ENCODE measurements at regions not wholly inside any gene's neighbourhood (a gene's known extent, or its start where the extent isn't known, plus 50 kb on each side); places are given as distances from the start of the nearest gene placed in this dataset.

DNA sequence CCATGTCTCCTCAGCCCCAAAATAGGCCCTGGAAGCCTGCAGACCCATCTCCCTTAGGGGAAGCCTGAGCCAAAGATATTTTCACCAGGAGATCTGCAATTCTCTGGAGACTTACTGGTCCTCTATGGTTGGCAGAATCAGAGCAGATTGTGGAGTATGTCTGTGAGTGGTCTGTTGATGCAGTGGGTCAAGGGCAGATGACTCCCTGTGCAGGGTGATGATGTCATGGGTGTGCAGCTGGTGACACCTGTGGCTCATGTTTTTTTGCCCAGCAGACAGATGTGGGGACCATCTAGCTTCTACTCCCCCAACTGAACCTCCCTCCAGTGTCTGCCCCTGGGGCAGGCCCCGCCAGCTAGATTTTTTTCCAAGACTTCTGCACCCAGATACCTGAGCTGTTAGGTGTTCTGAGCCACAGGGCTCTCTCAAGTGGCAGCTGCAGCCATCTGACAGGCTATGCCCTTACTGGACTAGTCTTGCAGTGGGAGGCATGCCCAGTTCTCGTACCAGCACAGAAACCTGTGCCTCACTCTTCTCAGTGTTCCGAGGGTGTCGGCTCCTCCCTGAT is 558.7 kb upstream of the LRRTM1 start:
- DNase-seq (ENCODE audit: low read depth), result no peak

DNA sequence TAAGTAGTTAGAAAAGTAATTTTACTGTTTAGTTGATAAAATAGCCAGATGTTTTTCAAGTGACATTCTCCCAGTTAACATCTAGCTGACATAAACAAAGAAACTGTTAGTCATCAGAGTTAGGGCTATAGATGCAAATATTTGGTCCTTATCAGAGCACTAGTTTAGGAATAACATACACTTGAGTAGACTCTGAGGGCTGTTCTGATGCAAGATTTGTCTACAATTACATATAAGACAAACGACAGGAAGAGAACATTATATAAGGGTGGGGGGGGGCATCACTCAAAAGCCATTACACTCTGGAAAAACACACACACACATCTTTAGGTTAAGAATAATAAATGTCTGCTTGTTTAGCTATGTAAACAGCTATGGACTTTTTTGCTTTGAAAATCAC is 554.4 kb upstream of the LRRTM1 start:
- DNase-seq (ENCODE audit: low read depth), result no peak

DNA sequence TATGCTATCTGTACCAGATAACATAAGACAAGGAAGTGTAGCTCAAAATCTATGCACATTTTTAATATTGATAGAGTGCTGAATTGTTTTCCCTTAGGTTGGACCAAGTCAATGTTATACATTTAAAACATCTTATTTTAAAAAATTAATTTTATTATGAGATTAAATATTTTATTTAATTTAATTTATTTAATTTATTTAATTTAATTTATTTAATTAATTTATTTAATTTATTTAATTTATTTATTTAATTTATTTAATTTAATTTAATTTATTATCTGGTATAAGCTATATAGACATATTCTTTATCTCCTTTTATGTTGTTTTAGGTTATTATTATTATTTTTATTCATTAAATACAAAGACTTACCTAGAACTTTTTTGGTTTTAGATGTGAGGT is 551.7 kb upstream of the LRRTM1 start:
- DNase-seq (ENCODE audit: low read depth), result no peak

DNA sequence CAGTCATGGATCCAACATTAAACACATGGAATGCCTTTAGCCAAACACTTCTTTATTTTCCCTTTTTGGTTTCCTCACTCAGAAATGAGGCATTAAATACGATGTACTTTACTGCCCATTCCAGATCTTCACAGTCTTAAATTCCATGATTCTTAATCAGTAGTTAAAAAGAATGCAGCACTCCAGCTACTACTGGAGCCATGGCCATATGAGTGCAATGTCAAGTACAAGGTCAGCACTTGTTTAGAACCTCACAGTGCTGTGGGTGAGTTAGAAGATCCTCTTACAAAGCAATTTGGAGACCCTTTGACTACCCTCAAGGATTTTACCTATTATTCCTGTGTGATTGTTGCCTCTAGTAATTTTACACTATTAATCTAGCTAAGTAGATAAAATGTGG is 550.3 kb upstream of the LRRTM1 start:
- DNase-seq (ENCODE audit: low read depth), result no peak

DNA sequence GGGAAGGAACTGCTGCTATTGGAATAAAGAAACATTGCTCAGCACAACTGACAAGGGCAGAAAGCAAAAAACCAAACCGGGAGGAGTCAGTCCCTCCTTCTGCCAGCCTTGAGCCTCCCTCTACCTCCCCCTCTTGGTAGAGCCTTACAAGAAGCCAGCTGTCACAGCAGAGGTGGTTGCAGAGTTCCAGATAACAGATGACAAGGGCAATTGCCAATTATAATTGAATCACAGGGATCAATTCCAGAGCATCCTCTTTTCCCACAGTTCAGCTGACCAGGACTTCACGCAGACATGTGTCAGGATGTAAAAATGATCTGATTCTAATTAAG is 548.2 kb upstream of the LRRTM1 start:
- DNase-seq (ENCODE audit: low read depth), result no peak

DNA sequence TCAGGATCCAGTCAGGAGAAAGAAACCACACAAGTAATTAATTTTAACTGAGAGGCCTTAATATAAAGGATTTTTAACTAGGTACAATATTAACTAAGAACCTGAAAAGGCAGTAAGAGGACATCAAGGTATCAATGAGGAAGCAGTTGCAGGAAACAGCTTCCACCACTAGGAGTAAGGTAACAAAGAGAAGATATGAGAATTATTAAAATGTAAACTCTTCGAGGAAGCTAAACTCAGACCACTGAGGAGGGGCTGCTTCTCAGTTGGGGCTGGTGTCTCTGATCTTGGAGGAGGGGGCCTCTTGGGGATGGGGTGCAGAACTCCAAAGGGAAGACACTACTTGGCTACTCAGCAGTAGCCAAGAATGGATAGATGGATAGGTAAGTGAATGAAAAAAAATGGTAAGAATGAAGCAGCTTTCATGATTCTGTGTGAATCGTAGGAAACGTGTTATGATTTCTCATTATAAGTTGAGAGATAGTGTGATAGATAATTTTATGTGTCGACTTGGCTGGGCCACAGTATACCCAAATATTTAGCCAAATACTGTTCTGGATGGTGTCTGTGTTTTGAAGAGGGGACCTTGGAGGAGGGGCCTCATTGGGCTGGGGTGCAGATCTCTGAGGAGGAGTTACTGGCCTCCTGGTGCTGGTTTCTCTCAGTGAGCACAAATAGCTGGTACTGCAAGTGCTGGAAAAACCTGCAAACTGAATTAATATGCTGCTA is 547.7 kb upstream of the LRRTM1 start:
- DNase-seq (ENCODE audit: low read depth), result no peak

DNA sequence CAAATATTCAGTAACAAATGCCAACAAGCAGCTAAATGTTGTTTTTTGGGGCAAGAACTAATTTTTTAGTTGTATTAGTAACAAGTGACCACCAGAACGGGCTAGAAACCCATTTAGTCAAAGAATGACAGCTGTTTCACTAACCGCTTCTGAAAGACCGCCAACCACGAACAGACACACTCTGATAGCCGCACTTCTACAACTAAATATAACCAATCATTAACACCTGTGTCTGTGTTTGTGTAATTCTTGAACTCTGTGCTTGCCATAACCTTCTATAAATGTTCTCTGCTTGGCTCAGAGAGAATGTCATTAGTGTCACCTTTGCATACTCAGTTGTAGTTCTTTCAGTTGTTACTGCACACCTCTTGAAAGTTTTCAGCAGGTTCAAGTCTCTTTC is 526.3 kb upstream of the LRRTM1 start:
- DNase-seq (ENCODE audit: low read depth), result no peak

DNA sequence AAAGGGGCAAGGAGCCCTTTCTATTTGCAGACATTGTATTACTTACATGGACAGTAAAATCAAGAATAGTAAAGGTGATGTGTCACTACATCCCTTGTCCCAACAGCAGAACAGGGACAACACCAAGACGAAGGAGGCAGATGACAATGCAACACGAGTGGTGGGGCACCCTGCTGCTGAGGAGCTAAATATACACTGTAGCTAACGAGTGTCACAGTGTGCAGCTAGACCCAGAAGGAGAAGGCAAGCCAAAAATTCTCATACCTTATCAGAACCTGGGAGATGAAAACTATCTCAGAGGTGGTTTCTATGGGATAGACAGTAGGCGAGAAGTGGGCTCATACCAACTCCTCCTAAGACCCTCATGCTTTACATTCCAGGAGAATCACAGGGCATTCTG is 518.4 kb upstream of the LRRTM1 start:
- DNase-seq (ENCODE audit: low read depth), result no peak

DNA sequence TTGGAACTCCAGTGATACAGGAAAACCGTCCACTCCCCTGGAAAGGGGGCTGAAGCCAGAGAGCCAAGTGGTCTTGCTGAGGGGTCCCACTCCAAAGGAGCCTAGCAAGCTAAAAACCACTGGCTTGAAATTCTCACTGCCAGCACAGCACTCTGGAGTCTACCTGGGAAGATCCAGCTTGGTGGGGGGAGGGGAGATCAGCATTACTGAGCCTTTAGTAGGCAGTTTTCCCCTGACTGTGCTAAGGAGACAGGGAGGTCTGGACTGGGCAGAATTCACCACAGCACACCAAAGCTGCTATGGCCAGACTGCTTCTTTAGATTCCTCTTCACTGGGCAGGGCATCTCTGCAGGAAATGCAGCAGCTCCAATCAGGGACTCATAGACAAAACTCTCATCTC is 510.7 kb upstream of the LRRTM1 start:
- DNase-seq (ENCODE audit: low read depth), result no peak

DNA sequence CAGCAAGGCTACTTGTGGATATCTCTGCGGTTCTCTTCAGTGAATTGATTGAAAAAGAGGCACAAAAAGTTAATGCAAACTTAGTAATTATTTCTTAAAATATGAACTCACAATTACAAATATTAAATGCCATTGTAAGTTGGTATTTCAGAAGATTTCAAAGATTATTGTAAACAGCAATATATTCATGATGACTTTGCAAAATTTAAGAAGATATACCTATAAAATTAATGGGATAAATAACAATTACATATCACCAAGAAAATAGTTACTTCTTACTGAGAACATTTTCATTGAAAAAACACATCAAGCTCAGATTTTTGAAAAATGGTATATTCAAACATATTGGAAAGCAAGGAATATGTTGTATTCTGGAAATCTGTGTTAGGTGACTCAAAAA is 482.0 kb upstream of the LRRTM1 start:
- no peak for DNase-seq (ENCODE audit: low read depth)

DNA sequence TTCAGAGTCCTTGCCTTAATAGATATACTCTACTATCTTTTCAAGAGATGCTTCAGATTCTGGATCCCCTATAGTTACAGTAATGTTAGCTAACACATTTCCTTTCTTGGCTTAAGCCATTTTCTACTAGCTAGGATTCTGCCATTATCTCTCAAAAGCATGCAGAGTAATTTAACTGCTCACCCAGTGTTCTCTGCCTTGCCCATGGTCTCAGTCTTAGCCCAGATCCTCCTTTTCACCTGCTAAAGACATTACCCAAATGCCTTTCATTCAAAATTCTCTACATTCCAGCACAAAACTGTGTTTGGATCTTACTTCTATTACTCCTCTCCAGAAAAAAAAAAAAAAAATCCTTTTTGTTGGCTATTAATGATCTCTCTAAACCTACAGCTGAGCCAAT is 474.2 kb upstream of the LRRTM1 start:
- DNase-seq (ENCODE audit: low read depth), result no peak

DNA sequence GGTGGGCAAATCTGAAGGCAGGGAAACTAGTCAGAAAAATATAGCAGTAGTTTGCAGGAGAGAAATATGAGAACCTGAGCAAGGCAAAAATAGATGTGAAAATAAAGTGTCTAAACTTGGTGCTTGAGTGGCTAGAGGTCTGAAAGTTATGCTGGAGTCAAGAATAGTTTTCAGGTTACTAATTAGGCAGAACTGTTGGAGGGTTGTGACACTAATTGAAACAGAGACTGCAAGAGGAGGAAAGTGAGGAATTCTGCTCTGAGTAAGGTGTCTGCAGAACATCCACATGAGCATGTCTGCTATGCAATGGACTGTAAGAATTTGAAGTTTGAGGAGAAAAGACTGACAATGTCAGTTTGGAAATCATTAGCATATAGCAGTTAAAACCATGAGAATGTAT is 444.0 kb upstream of the LRRTM1 start:
- DNase-seq (ENCODE audit: low read depth), result no peak

DNA sequence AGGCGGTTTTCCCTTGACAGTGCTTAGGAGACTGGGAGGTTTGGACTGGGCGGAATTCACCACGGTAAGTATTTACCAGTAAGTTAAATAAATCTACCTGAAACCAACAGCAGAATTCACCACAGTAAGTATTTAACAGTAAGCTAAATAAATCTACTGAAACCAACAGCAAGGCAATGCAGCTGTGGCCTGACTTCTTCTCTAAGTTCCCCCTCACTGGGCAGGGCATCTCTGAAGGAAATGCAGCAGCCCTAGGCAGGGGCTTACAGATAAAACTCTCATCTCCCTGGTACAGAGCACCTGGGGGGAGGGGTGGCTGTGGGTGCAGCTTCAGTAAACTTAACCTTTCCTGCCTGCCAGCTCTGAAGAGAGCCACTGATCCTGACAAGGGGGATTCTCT is 432.5 kb upstream of the LRRTM1 start:
- no peak for DNase-seq (ENCODE audit: low read depth)

DNA sequence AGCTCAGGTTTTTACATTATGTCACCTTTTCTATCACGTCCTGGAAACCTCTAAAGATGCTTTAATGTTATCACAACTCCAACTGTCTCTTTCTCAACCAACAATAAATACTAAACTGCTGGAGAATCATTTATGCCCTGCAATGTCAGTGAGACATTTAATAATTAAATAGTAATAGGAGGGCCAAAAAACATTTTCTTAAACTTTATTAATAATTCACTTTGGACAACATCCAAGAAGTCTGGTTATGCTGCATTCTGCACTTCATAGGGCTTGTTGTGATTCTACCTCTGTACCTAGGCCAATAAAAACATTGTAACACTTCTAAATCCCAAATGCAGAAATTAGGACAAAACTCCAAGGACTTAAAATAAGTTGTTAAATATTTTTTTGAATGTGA is 420.4 kb upstream of the LRRTM1 start:
- DNase-seq (ENCODE audit: low read depth), result no peak

DNA sequence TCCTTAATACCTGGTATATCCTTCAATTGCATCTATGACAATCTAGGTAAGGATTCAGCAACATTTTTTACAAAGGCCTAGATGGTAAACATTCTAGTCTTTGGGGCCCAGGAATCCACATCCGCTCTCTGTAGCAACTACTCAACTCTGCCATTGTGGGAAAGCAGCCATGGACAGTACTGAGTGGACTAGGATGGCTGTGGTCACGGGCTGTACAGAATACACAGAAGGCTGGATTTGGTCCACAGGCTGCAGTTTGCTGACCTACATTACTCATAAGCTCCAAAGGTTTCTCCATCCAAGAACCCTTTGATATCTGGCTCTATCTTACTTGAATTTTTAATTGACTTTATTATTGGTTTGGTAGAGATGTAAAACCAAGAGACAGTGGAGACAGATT is 418.3 kb upstream of the LRRTM1 start:
- DNase-seq (ENCODE audit: low read depth), result no peak

DNA sequence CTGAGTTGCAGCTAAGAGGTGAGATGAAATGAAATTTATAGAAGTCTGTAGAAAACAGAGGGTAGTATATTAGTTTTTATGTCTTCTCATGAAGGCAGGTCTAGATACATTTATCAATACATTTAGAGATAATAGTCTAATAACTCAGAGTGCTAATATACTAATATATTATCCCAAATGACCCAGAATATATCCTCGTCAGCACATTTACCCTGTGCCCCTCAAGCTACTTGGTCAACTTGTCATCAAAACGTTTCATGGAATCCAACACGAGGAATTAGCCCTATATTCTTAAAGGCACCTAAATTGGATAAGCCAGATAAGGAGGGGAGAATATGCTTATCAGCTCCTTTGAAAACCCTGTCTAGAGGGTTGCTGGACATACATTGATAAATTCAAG is 415.1 kb upstream of the LRRTM1 start:
- no peak for DNase-seq (ENCODE audit: low read depth)

DNA sequence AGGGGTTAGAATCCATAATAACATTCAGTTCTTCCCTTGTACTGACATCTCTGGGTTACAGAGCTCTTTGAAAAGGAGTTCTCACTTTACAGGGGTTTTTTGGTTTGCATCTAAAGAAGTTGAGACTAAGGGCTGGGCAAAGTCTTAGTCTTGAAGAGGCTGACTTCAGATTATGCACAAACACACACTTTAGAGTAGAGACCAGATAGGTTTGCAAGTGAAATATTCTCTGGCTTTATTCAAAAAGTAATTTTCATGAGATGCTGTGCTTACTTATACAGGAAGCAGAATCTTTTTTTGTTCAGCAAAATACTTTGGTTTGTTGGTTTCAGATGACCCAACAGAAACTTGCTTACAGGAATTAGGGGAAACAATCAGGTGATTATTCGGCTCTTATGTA is 410.9 kb upstream of the LRRTM1 start:
- DNase-seq (ENCODE audit: low read depth), result no peak

DNA sequence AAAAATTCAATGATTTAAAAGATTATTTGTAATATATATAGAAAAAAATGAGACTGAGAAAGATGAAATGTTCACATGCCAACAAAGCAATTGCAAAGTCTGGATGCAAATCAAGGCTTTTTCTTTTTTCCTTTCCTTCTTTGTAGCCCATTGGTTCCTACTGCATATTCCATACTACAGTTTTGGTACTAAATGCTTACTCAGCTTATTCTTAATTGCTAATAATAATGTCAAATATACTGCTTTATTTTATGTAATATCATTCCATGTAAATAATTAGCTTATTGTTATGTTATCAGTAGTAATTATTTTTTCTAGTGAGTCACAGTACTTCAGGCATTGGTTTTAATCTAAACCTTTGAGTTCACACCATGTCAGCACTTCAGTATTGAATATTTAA is 407.4 kb upstream of the LRRTM1 start:
- DNase-seq (ENCODE audit: low read depth), result no peak

DNA sequence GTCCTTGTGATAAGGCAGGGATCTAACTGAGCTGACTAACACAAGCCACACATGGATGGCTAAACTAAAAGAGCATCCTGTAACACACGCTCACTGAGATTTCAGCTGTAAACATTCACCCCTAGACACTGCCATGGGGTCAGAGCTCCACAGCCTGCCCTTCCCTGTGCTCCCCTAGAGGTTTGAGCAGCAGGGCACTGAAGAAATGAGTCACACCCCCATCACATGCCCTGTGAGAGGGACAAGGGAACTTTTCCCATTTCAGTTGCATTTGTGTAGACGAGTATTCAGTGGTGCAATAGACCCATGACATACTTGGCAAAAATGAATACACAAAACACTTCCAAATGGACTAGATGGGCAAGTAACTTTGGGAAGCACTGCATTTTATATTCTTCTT is 402.4 kb upstream of the LRRTM1 start:
- no peak for DNase-seq (ENCODE audit: low read depth)

DNA sequence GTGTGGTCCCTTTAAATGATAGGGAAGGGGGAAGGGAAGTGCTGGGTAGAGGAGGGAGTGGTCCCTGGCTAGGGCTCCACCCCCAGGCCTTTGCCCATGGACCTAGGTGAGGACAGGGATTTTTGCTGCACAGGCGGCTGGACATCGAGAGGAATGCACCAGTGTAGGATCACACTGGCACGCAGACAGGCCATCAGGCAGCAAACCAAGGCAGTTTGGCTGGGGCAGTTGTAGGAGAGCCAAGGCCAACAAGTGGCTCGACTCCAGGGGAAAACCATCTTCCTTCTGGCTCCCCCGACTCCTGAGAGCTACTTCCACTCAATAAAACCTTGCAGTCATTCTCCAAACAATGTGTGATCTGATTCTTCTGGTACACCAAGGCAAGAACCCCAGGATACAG is 402.0 kb upstream of the LRRTM1 start:
- no peak for DNase-seq (ENCODE audit: low read depth)

DNA sequence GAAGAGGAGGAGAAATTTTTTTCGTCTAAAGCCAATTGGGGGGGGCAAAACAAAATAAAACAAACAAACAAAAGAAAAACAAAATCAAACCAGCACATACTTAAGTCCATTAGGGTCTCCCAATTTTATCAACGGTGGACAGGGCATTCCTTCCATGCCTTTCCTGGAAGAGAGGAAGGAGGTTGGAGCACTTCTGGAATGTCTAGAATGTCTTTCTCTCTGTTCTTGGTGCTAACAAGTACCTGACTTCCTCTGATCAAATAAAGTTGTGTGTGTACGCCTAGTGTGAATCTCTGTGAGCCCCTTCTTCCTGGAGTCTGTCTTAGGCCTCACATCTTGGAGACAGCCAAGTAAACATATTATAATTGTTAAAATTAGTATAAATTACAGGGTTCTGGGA is 399.0 kb upstream of the LRRTM1 start:
- DNase-seq (ENCODE audit: low read depth), result no peak

DNA sequence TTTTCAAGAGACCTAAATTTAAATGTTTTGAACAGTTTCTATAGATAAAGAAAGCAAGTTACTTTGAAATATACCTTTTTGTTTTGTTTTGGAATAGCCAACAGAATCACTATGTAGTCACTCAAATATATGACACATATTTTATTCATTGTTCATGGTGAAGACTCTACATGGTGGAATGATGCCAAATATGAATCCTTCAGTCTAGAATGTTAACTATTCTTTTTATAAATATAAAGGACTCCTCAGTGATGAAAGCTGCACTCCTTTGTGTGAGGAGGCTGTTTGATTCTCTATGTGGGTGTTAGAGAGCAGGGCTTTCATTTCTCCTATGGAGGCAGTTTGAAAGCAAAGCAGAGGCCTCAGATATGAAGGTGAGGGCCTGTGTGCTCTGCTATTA is 396.4 kb upstream of the LRRTM1 start:
- no peak for DNase-seq (ENCODE audit: low read depth)

Measured in T follicular helper cell (primary cell).